Stomach (tissue), 8 donors: ENCODE measurements at regions not wholly inside any gene's neighbourhood (a gene's known extent, or its start where the extent isn't known, plus 50 kb on each side); places are given as distances from the start of the nearest gene placed in this dataset.
"Not testable (repeated sequence)": the region's sequence is repeated elsewhere in the genome, so short reads cannot be mapped to it uniquely, and the experiment has no call there.

Source experiments
- DNase-seq, 2 donors: peaks; one replicate each; pipeline versions ENCODE4 v3.0.0 to v3.0.0-alpha.2; 2013 to 2019
- H3K27ac ChIP-seq, 5 donors: fragments of 200-600 bp in 4 of 5; sonication (generic) in 4 of 5; one replicate each; pipeline ENCODE4 v1.5.1; 2013 to 2019; ENCODE audit warnings: mild to moderate bottlenecking in 1 of 5, moderate library complexity in 1 of 5
- H3K27me3 ChIP-seq, 3 donors: fragments of 200-600 bp; sonication (generic); one replicate each; pipeline ENCODE4 v1.5.1; 2017 to 2019; ENCODE audit warnings: mixed run types in 1 of 3
- H3K36me3 ChIP-seq, 4 donors: fragments of 200-600 bp; sonication (generic); 1 replicate in 3 of 4; 2 replicates in 1 of 4; pipeline ENCODE4 v1.5.1; 2016 to 2019
- H3K4me1 ChIP-seq, 4 donors: fragments of 200-600 bp; sonication (generic); one replicate each; pipeline ENCODE4 v1.5.1; 2016 to 2019
- H3K4me3 ChIP-seq, 4 donors: fragments of 200-600 bp; sonication (generic) in 3 of 4; one replicate each; pipeline ENCODE4 v1.5.1; 2016 to 2019; ENCODE audit warnings: mild to moderate bottlenecking in 1 of 4
- H3K9me3 ChIP-seq, 4 donors: fragments of 200-600 bp; sonication (generic); one replicate each; pipeline ENCODE4 v1.5.1; 2016 to 2019
- EP300 ChIP-seq: sonication (generic); formaldehyde crosslinking; IDR thresholded peaks from one replicate; pipeline ENCODE4 v1.6.1; 2017; ENCODE audit warnings: antibody characterized with exemption
- POLR2A ChIP-seq, 4 donors: fragments of 450-650 bp; IDR thresholded peaks; one replicate each; pipeline ENCODE4 v1.6.1; 2016; ENCODE audit warnings: antibody characterized with exemption in 4 of 4, control low read depth in 2 of 4, mild to moderate bottlenecking in 1 of 4, moderate library complexity in 1 of 4
- POLR2AphosphoS5 ChIP-seq, 3 donors: sonication (generic); formaldehyde crosslinking; IDR thresholded peaks; one replicate each; pipeline ENCODE4 v1.6.1; 2016; ENCODE audit warnings: antibody characterized with exemption in 3 of 3
- WGBS, 5 donors: extraction: QIAGEN DNeasy Blood & Tissue Kit in 3 of 5; methylation state at CpG; one replicate each; pipeline versions ENCODE4 v1.1.5 to v1.1.7; 2013 to 2018; 5-methylcytosine and 5-hydroxymethylcytosine counted together
- intact Hi-C: fragments of 100-400 bp; cut with DNase I; formaldehyde crosslinking; loops from one replicate; pipeline ENCODE4 v1.15.1; 2023; ENCODE audit warnings: low total_unique reads
- TF ChIP-seq, protein P1 (sequence below), 7 experiments: fragments of 450-650 bp in 4 of 7; fragments of 200-600 bp in 3 of 7; sonication (generic) in 3 of 7; IDR thresholded peaks; one replicate each; pipeline ENCODE4 v1.5.1; 2016 to 2019; ENCODE audit warnings: antibody characterized with exemption in 7 of 7, control low read depth in 2 of 7, mild to moderate bottlenecking in 1 of 7
- donor health status: healthy with polysubstance abuse.
- donor health status: Bipolar disorder and iron deficiency.
- donor health status: healthy.

DNA sequence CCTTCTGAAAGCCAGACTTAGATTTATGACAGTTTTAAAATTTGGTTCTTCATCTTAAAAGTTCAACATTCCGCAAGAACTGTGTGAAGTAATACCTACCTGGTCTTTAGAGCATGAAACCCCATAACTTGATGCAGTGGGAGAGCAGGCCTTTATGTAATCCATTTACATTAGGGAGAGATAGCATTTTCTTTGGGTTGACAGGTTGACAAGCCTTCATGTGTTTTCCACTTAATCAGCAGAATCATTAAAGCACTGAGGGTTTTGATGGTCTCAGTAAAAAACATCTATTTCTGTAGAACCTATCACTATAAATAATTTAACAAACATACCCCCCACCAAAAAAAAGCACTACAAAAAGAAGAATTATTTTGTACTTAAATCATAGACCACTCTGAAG, 121.6 kb upstream of the KIF2A start:
- no peak overlapping the region for H3K4me3 ChIP-seq
- H3K36me3 ChIP-seq: no peaks in the 10 kb centered on the region
- no peaks in the 10 kb centered on the region for H3K9me3 ChIP-seq
- intact Hi-C loops: no loop called here
- no peak for DNase-seq
- 89 to 95% (median 94%) methylated on average over 1 of the region's 1 CpG for WGBS, 5 donors
- H3K27ac ChIP-seq: no peak overlapping the region
- no peak for TF ChIP-seq POLR2AphosphoS5 (IDR thresholded peaks at IDR 0.05)
- TF ChIP-seq, protein P1, sequence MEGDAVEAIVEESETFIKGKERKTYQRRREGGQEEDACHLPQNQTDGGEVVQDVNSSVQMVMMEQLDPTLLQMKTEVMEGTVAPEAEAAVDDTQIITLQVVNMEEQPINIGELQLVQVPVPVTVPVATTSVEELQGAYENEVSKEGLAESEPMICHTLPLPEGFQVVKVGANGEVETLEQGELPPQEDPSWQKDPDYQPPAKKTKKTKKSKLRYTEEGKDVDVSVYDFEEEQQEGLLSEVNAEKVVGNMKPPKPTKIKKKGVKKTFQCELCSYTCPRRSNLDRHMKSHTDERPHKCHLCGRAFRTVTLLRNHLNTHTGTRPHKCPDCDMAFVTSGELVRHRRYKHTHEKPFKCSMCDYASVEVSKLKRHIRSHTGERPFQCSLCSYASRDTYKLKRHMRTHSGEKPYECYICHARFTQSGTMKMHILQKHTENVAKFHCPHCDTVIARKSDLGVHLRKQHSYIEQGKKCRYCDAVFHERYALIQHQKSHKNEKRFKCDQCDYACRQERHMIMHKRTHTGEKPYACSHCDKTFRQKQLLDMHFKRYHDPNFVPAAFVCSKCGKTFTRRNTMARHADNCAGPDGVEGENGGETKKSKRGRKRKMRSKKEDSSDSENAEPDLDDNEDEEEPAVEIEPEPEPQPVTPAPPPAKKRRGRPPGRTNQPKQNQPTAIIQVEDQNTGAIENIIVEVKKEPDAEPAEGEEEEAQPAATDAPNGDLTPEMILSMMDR (IDR thresholded peaks at IDR 0.05): no peak
- TF ChIP-seq POLR2A (IDR thresholded peaks at IDR 0.05): no peak
- no peaks in the 10 kb centered on the region for H3K27me3 ChIP-seq
- no peaks in the 10 kb centered on the region for H3K4me1 ChIP-seq

DNA sequence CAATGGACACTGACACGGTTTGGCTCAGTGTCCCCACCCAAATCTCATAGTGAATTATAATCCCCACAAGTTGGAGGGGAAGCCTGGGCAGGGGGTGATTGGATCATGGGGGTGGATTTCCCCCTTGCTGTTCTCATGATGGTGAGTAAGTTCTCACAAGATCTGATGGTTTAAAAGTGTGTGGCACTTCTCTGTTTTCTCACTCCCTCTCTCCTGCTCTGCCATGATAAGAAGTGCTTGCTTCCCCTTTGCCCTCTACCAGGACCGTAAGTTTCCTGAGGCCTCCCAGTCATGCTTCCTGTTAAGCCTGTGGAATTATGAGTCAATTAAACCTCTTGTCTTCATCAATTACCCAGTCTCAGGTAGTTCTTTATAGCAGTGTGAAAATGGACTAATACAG, 115.8 kb upstream of the KIF2A start:
- TF ChIP-seq EP300: no peak
- no peak for TF ChIP-seq POLR2A (IDR thresholded peaks at IDR 0.05)
- TF ChIP-seq, protein P1 (IDR thresholded peaks at IDR 0.05): no peak
- no peak for TF ChIP-seq POLR2AphosphoS5 (IDR thresholded peaks at IDR 0.05)
- no peak overlapping the region for H3K4me3 ChIP-seq
- intact Hi-C loops: no loop called here
- H3K9me3 ChIP-seq: peaks cover 0 to 14% (median 9%) of the 10 kb centered on the region in 4 donors
- no peaks in the 10 kb centered on the region for H3K4me1 ChIP-seq
- H3K36me3 ChIP-seq: no peaks in the 10 kb centered on the region
- H3K27me3 ChIP-seq: no peaks in the 10 kb centered on the region
- no peak overlapping the region for H3K27ac ChIP-seq
- DNase-seq: no peak
- 60 to 79% (median 63%) methylated on average over 2 of the region's 2 CpGs for WGBS, 5 donors

DNA sequence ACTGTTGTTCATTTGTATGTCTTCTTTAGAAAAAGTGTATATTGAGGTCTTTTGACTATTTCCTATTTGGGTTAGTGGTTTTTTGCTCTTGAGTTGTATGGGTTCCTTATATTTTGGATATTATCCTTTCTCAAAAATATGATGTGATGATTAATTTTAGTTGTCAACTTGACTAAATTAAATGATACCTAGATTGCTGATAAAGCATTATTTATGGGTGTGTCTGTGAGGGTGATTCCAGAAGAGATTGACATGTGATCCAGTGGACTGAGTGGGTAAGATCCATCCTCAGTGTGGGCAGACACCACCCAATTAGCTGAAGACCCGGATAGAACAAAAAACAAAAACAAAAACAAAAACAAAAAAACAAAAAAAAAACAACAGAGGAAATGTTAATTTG, 115.1 kb upstream of the KIF2A start:
- TF ChIP-seq POLR2AphosphoS5 (IDR thresholded peaks at IDR 0.05) (no peak), POLR2A (IDR thresholded peaks at IDR 0.05) (no peak)
- TF ChIP-seq, protein P1 (IDR thresholded peaks at IDR 0.05): no peak
- H3K27me3 ChIP-seq: no peaks in the 10 kb centered on the region
- peaks cover 0 to 14% (median 9%) of the 10 kb centered on the region in 4 donors for H3K9me3 ChIP-seq
- no peak for DNase-seq
- no peaks in the 10 kb centered on the region for H3K36me3 ChIP-seq
- 0 to 50% (median 38%) methylated on average over 1 of the region's 1 CpG for WGBS, 5 donors
- no peak overlapping the region for H3K4me3 ChIP-seq
- intact Hi-C loops: no loop called here
- no peaks in the 10 kb centered on the region for H3K4me1 ChIP-seq
- H3K27ac ChIP-seq: no peak overlapping the region

DNA sequence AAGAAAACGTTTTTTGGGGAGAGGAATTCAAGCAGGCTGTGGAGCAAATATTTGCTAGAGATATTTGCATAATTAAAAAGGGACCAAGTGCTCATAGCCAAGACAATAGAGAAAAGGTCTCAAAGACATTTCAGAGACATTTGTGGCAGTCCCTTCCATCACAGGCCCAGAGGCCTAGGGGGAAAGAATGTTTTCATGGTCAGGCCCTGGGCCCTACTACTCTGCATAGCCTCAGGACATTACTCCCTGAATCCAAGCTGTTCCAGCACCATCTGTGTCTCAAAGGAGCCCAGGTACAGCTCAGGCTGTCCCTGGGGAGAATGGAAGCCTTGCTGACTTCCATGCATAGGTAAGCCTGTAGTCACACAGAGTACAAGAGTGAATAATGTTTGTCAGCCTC, 113.0 kb upstream of the KIF2A start:
- no peak for TF ChIP-seq POLR2AphosphoS5 (IDR thresholded peaks at IDR 0.05)
- TF ChIP-seq EP300: no peak
- TF ChIP-seq POLR2A (IDR thresholded peaks at IDR 0.05): no peak
- TF ChIP-seq, protein P1 (IDR thresholded peaks at IDR 0.05): no peak
- WGBS, 5 donors: 22 to 40% (median 27%) methylated on average over 1 of the region's 1 CpG
- DNase-seq: no peak
- Histone ChIP-seq H3K36me3 (no peaks in the 10 kb centered on the region), H3K9me3 (peaks cover 0 to 14% (median 9%) of the 10 kb centered on the region in 4 donors), H3K4me3 (no peak overlapping the region), H3K27ac (no peak overlapping the region), H3K27me3 (no peaks in the 10 kb centered on the region), H3K4me1 (no peaks in the 10 kb centered on the region)
- intact Hi-C loops: no loop called here

DNA sequence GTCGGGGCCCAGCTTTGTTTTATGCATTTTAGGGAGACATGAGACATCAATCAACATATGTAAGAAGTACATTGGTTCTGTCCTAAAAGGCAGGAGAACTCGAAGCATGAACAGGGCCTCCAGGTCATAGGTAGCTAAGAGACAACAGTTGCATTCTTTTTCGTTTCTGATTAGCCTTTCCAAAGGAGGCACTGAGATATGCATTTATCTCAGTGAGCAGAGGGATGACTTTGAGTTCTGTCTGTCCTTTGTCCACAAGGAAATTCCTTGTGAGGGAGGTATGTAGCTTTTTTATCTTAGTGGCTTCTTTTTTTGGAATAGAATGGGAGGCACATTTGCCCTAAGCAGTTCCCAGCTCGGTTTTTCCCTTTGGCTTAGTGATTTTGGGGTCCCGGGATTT, 109.5 kb upstream of the KIF2A start:
- WGBS, 5 donors: 64 to 68% (median 65%) methylated on average over 5 of the region's 5 CpGs
- DNase-seq, H3K27ac ChIP-seq, intact Hi-C loops, H3K4me1 ChIP-seq, H3K36me3 ChIP-seq, H3K4me3 ChIP-seq, H3K27me3 ChIP-seq: not testable (repeated sequence)
- peaks cover 0 to 14% (median 9%) of the 10 kb centered on the region in 4 donors for H3K9me3 ChIP-seq
